HUDEP-2 (cell line): ENCODE measurements at regions not wholly inside any gene's neighbourhood (a gene's known extent, or its start where the extent isn't known, plus 50 kb on each side); places are given as distances from the start of the nearest gene placed in this dataset.

ENCODE experiments used
- DNase-seq, 76 experiments: peaks; one replicate each; lab custom pipeline; 2025; ENCODE audit not compliant: unreplicated experiment in 76 of 76; lab: John Stamatoyannopoulos, UW

- no peak for DNase-seq
Measured at GRCh38 chrX:43560247-43560946, 95.7 kb upstream of the MAOA start.

- DNase-seq: no peak
Measured at GRCh38 chrX:43562372-43562771, 93.7 kb upstream of the MAOA start.

GRCh38 chrX:43564953-43565352 is 91.1 kb upstream of the MAOA start:
- DNase-seq: no peak

- no peak for DNase-seq
Measured at GRCh38 chrX:43566170-43566569, 89.9 kb upstream of the MAOA start.

GRCh38 chrX:43573441-43574015 is 82.6 kb upstream of the MAOA start:
- DNase-seq: no peak

- DNase-seq: no peak
Measured at GRCh38 chrX:43580621-43581020, 75.5 kb upstream of the MAOA start.

- no peak for DNase-seq
Measured at GRCh38 chrX:43581167-43581566, 74.9 kb upstream of the MAOA start.

- no peak for DNase-seq
Measured at GRCh38 chrX:43581888-43582539, 74.1 kb upstream of the MAOA start.

- no peak for DNase-seq
Measured at GRCh38 chrX:43582540-43582913, 73.6 kb upstream of the MAOA start.

GRCh38 chrX:43585922-43586321 is 70.2 kb upstream of the MAOA start:
- DNase-seq: no peak

GRCh38 chrX:43586830-43587229 is 69.3 kb upstream of the MAOA start:
- DNase-seq: no peak

- no peak for DNase-seq
Measured at GRCh38 chrX:43589735-43590134, 66.4 kb upstream of the MAOA start.

GRCh38 chrX:43590150-43590549 is 65.9 kb upstream of the MAOA start:
- DNase-seq: no peak

GRCh38 chrX:43592597-43592996 is 63.5 kb upstream of the MAOA start:
- DNase-seq: no peak

- DNase-seq: no peak
Measured at GRCh38 chrX:43595931-43596330, 60.2 kb upstream of the MAOA start.

GRCh38 chrX:43604753-43605152 is 51.3 kb upstream of the MAOA start:
- DNase-seq: no peak

GRCh38 chrX:43605351-43605750 is 50.7 kb upstream of the MAOA start:
- no peak for DNase-seq
